IMR-90 (cell line): ENCODE measurements at regions not wholly inside any gene's neighbourhood (a gene's known extent, or its start where the extent isn't known, plus 50 kb on each side); places are given as distances from the start of the nearest gene placed in this dataset.

Source experiments
- ATAC-seq: fragments of 200-7000 bp; cut with Tn5 transposase; 2 replicates; pipeline ENCODE4 v1.9.1; 2020; ENCODE audit warnings: low read depth, mild to moderate bottlenecking, moderate library complexity
- BruUV-seq: library from RNA; stranded (reverse); fragments of 400-500 nt; replicated peaks from 2 replicates; lab custom pipeline; 2021; lab: Mats Ljungman, UMichigan
- CTCF ChIA-PET: fragments of 300-600 bp; formaldehyde crosslinking; extraction: SDS; loops from one replicate; lab custom pipeline; 2021; ENCODE audit warnings: antibody characterized with exemption; lab: Yijun Ruan, JAX
- POLR2A ChIA-PET: fragments of 300-600 bp; sonication (Branson Sonifier 250); formaldehyde crosslinking; loops from one replicate; lab custom pipeline; 2022; ENCODE audit warnings: antibody characterized with exemption; ENCODE audit not compliant: unreplicated experiment; lab: Charles Lee
- DNase-seq: peaks from one replicate; pipeline ENCODE4 v3.0.0; 2013
- H2AFZ ChIP-seq: replicated peaks from 2 replicates; pipeline ENCODE3; 2013; ENCODE audit warnings: low read length, mild to moderate bottlenecking; ENCODE audit not compliant: poor library complexity
- H2AK5ac ChIP-seq: 2 replicates; pipeline ENCODE4 v1.6.1; 2013; ENCODE audit warnings: low read depth, low read length, inconsistent platforms
- H2AK9ac ChIP-seq: replicated peaks from 2 replicates; pipeline ENCODE3; 2013; ENCODE audit warnings: mild to moderate bottlenecking, low read depth, low read length, moderate library complexity; ENCODE audit not compliant: poor library complexity
- H2BK120ac ChIP-seq: 2 replicates; pipeline ENCODE4 v1.6.1; 2013; ENCODE audit warnings: low read depth, low read length, inconsistent platforms
- H2BK15ac ChIP-seq: 3 replicates; pipeline ENCODE4 v1.6.1; 2013; ENCODE audit warnings: low read depth, low read length, inconsistent platforms
- H2BK20ac ChIP-seq: 2 replicates; pipeline ENCODE4 v1.6.1; 2013; ENCODE audit warnings: low read depth, mild to moderate bottlenecking, inconsistent platforms, low read length, moderate library complexity
- H2BK5ac ChIP-seq: 2 replicates; pipeline ENCODE4 v1.6.1; 2013; ENCODE audit warnings: mild to moderate bottlenecking, low read depth, low read length, inconsistent platforms; ENCODE audit not compliant: poor library complexity, severe bottlenecking
- H3K14ac ChIP-seq: replicated peaks from 2 replicates; pipeline ENCODE4 v1.6.1; 2013; ENCODE audit warnings: low read depth, low read length, inconsistent platforms
- H3K18ac ChIP-seq: 2 replicates; pipeline ENCODE4 v1.6.1; 2013; ENCODE audit warnings: low read depth, low read length, control low read depth
- H3K23ac ChIP-seq: 2 replicates; pipeline ENCODE4 v1.6.1; 2013; ENCODE audit warnings: low read depth, low read length, inconsistent platforms
- H3K27ac ChIP-seq: 2 replicates; pipeline ENCODE4 v1.5.1; 2013; ENCODE audit warnings: mild to moderate bottlenecking, control low read depth, low read length; ENCODE audit not compliant: insufficient read depth
- H3K27me3 ChIP-seq: 2 replicates; pipeline ENCODE4 v1.6.1; 2013; ENCODE audit warnings: low read length; ENCODE audit not compliant: control insufficient read depth, insufficient read depth
- H3K36me3 ChIP-seq: 2 replicates; pipeline ENCODE4 v1.6.1; 2013; ENCODE audit warnings: low read length, mixed read lengths; ENCODE audit not compliant: control insufficient read depth, insufficient read depth
- H3K4ac ChIP-seq: 2 replicates; pipeline ENCODE4 v1.6.1; 2013; ENCODE audit warnings: low read depth, low read length, inconsistent platforms
- H3K4me1 ChIP-seq: 2 replicates; pipeline ENCODE4 v1.6.1; 2013; ENCODE audit warnings: low read length, mixed read lengths; ENCODE audit not compliant: control insufficient read depth, insufficient read depth
- H3K4me2 ChIP-seq: 2 replicates; pipeline ENCODE4 v1.6.1; 2013; ENCODE audit warnings: low read depth, mild to moderate bottlenecking, control low read depth, low read length, moderate library complexity
- H3K4me3 ChIP-seq: 2 replicates; pipeline ENCODE4 v1.5.1; 2013; ENCODE audit warnings: low read depth, mild to moderate bottlenecking, control low read depth, low read length, moderate library complexity; ENCODE audit not compliant: insufficient read depth
- H3K56ac ChIP-seq: 2 replicates; pipeline ENCODE4 v1.6.1; 2013; ENCODE audit warnings: low read length, inconsistent platforms; ENCODE audit not compliant: insufficient read depth; ENCODE audit errors: extremely low read depth
- H3K79me1 ChIP-seq, 2 experiments: 2 replicates each; pipeline ENCODE4 v1.6.1; 2013; ENCODE audit warnings: low read length in 2 of 2, inconsistent platforms in 1 of 2, low read depth in 1 of 2
- H3K9ac ChIP-seq: 2 replicates; pipeline ENCODE4 v1.6.1; 2013; ENCODE audit warnings: low read depth, low read length, control low read depth
- H3K9me1 ChIP-seq: 2 replicates; pipeline ENCODE4 v1.6.1; 2013; ENCODE audit warnings: low read length, inconsistent platforms; ENCODE audit not compliant: insufficient read depth
- H3K9me3 ChIP-seq: 2 replicates; pipeline ENCODE4 v1.6.1; 2013; ENCODE audit warnings: low read length; ENCODE audit not compliant: control insufficient read depth, insufficient read depth
- H4K20me1 ChIP-seq: 2 replicates; pipeline ENCODE4 v1.6.1; 2013; ENCODE audit warnings: low read length, inconsistent platforms; ENCODE audit not compliant: insufficient read depth
- H4K5ac ChIP-seq: 2 replicates; pipeline ENCODE4 v1.6.1; 2013; ENCODE audit warnings: mild to moderate bottlenecking, low read depth, low read length, control low read depth
- H4K8ac ChIP-seq, 2 experiments: 2 replicates each; pipeline ENCODE4 v1.6.1; 2013; ENCODE audit warnings: low read depth in 2 of 2, low read length in 2 of 2, control low read depth in 1 of 2, inconsistent platforms in 1 of 2
- H4K91ac ChIP-seq: 2 replicates; pipeline ENCODE4 v1.6.1; 2013; ENCODE audit warnings: low read depth, low read length, inconsistent platforms; ENCODE audit not compliant: insufficient read depth
- BHLHE40 ChIP-seq: fragments of 150-350 bp; IDR thresholded peaks from 2 replicates; pipeline ENCODE4 v1.6.1; 2016; ENCODE audit warnings: mild to moderate bottlenecking, low read depth, low read length
- CEBPB ChIP-seq: IDR thresholded peaks from 2 replicates; pipeline ENCODE4 v1.6.1; 2012; ENCODE audit warnings: low read depth, low read length, improper control_type of control experiment
- CTCF ChIP-seq: conservative IDR thresholded peaks from 2 replicates; pipeline ENCODE4 v1.5.1; 2012; ENCODE audit warnings: mild to moderate bottlenecking, low read depth, low read length, improper control_type of control experiment
- MAZ ChIP-seq: IDR thresholded peaks from 2 replicates; pipeline ENCODE4 v1.6.1; 2012; ENCODE audit warnings: low read depth, mild to moderate bottlenecking, low read length, improper control_type of control experiment, moderate library complexity, borderline replicate concordance
- NFE2L2 ChIP-seq: fragments of 150-350 bp; IDR thresholded peaks from 2 replicates; pipeline ENCODE4 v1.6.1; 2016; ENCODE audit warnings: low read depth, mild to moderate bottlenecking, low read length
- RCOR1 ChIP-seq: IDR thresholded peaks from 2 replicates; pipeline ENCODE4 v1.6.1; 2012; ENCODE audit warnings: mild to moderate bottlenecking, low read length, improper control_type of control experiment; ENCODE audit not compliant: insufficient replicate concordance
- dilution Hi-C: fragments of 300-500 bp; cut with HindIII; formaldehyde crosslinking; loops from one replicate; pipeline ENCODE4 v1.14.3; 2018; ENCODE audit warnings: low sequenced_read_pairs; ENCODE audit not compliant: unreplicated experiment
- in situ Hi-C: fragments of 300-500 bp; cut with MboI; formaldehyde crosslinking; loops from 3 replicates; pipeline ENCODE4 v1.14.3; 2019; ENCODE audit warnings: low sequenced_read_pairs, inconsistent platforms, mixed read lengths
- intact Hi-C: fragments of 100-400 bp; cut with micrococcal nuclease; formaldehyde crosslinking; loops from 2 replicates; pipeline ENCODE4 v1.10.0; 2022

GRCh38 chr5:22911019-22911418, 57.9 kb upstream of the CDH12 start:
- ChIA-PET POLR2A (no interaction called here), CTCF (no interaction called here)
- intact Hi-C loops (no loop called here), dilution Hi-C loops (no loop called here), in situ Hi-C loops (no loop called here)
- TF ChIP-seq NFE2L2 (no peak), RCOR1 (no peak), CEBPB (no peak), BHLHE40 (no peak), CTCF (no peak), MAZ (no peak)
- Histone ChIP-seq H3K4ac (no peak overlapping the region), H3K18ac (no peak overlapping the region), H2AFZ (no peak overlapping the region), H3K9ac (no peak overlapping the region), H3K9me3 (no peaks in the 10 kb centered on the region; the same call in 1 of the 2 replicates), H2BK15ac (no peak overlapping the region), H3K27me3 (no peaks in the 10 kb centered on the region), H4K8ac (no peak overlapping the region), H3K14ac (no peak overlapping the region), H3K27ac (no peak overlapping the region), H2BK120ac (no peak overlapping the region), H3K36me3 (no peaks in the 10 kb centered on the region), H3K56ac (no peak overlapping the region), H3K4me1 (no peaks in the 10 kb centered on the region), H3K4me2 (no peak overlapping the region), H3K4me3 (no peak overlapping the region), H4K91ac (no peak overlapping the region), H4K5ac (no peak overlapping the region), H2AK5ac (no peak overlapping the region), H2AK9ac (no peak overlapping the region), H2BK5ac (no peak overlapping the region), H3K23ac (no peak overlapping the region), H4K20me1 (no peaks in the 10 kb centered on the region), H2BK20ac (no peak overlapping the region), H3K79me1 (no peaks in the 10 kb centered on the region), H3K9me1 (no peaks in the 10 kb centered on the region)
- ATAC-seq, result no peak
- DNase-seq, result no peak
- no TSS peak for BruUV-seq
